ENCODE measurements at regions not wholly inside any gene's neighbourhood (a gene's known extent, or its start where the extent isn't known, plus 50 kb on each side); places are given as distances from the start of the nearest gene placed in this dataset.
"Not testable (repeated sequence)": the region's sequence is repeated elsewhere in the genome, so short reads cannot be mapped to it uniquely, and the experiment has no call there.

GRCh38 chr5:124828731-124829234, 82.3 kb upstream of the ZNF608 start:
- Histone ChIP-seq H3K27me3 (ENCODE audit: control insufficient read depth in 3 of 3, insufficient read depth in 3 of 3, low read length in 2 of 3) (no peaks in the 10 kb centered on the region), H3K9ac (ENCODE audit: insufficient read depth in 1 of 2, low read length in 2 of 2) (no peak overlapping the region), H3K4me1 (ENCODE audit: control insufficient read depth in 5 of 5, insufficient read depth in 5 of 5, low read length in 5 of 5) (peaks cover 0 to 2% (median 0%) of the 10 kb centered on the region in 5 donors), H3K4me3 (no peak overlapping the region), H3K36me3 (ENCODE audit: control insufficient read depth in 4 of 4, insufficient read depth in 4 of 4, low read length in 4 of 4) (no peaks in the 10 kb centered on the region), H3K27ac (ENCODE audit: low read depth in 1 of 2, low read length in 1 of 2) (no peak overlapping the region), H3K9me3 (ENCODE audit: control insufficient read depth in 4 of 4, insufficient read depth in 3 of 4, low read length in 3 of 4) (peaks cover 0 to 4% (median 0%) of the 10 kb centered on the region in 4 donors)
- ATAC-seq (ENCODE audit: insufficient read depth, low FRiP score) (no peak), DNase-seq (no peak)
- TF ChIP-seq CTCF (IDR thresholded peaks at IDR 0.05; ENCODE audit: control extremely low read depth, extremely low read depth): no peak
- 93 to 94% methylated on average over 2 of the region's 2 CpGs for WGBS, 2 donors

- no peak for ATAC-seq (ENCODE audit: insufficient read depth, low FRiP score)
- no peak for TF ChIP-seq CTCF (IDR thresholded peaks at IDR 0.05; ENCODE audit: control extremely low read depth, extremely low read depth)
Measured at GRCh38 chr5:124831687-124832240, 85.3 kb upstream of the ZNF608 start.

GRCh38 chr5:124832510-124832909, 86.1 kb upstream of the ZNF608 start:
- H3K9ac ChIP-seq (ENCODE audit: insufficient read depth in 1 of 2, low read length in 2 of 2): no peak overlapping the region
- H3K9me3 ChIP-seq (ENCODE audit: control insufficient read depth in 4 of 4, insufficient read depth in 3 of 4, low read length in 3 of 4): peaks cover 0 to 4% (median 0%) of the 10 kb centered on the region in 4 donors
- H3K4me3 ChIP-seq: no peak overlapping the region
- H3K36me3 ChIP-seq (ENCODE audit: control insufficient read depth in 4 of 4, insufficient read depth in 4 of 4, low read length in 4 of 4): no peaks in the 10 kb centered on the region
- no peaks in the 10 kb centered on the region for H3K27me3 ChIP-seq (ENCODE audit: control insufficient read depth in 3 of 3, insufficient read depth in 3 of 3, low read length in 2 of 3)
- DNase-seq (no peak), ATAC-seq (ENCODE audit: insufficient read depth, low FRiP score) (no peak)
- H3K27ac ChIP-seq (ENCODE audit: low read depth in 1 of 2, low read length in 1 of 2): no peak overlapping the region
- TF ChIP-seq CTCF (IDR thresholded peaks at IDR 0.05; ENCODE audit: control extremely low read depth, extremely low read depth): no peak
- no peaks in the 10 kb centered on the region for H3K4me1 ChIP-seq (ENCODE audit: control insufficient read depth in 5 of 5, insufficient read depth in 5 of 5, low read length in 5 of 5)

More at GRCh38 chr5:124831687-124832240, 85.3 kb upstream of the ZNF608 start:
- Histone ChIP-seq H3K27ac (ENCODE audit: low read depth in 1 of 2, low read length in 1 of 2) (no peak overlapping the region), H3K4me1 (ENCODE audit: control insufficient read depth in 5 of 5, insufficient read depth in 5 of 5, low read length in 5 of 5) (no peaks in the 10 kb centered on the region), H3K4me3 (no peak overlapping the region), H3K27me3 (ENCODE audit: control insufficient read depth in 3 of 3, insufficient read depth in 3 of 3, low read length in 2 of 3) (no peaks in the 10 kb centered on the region), H3K9ac (ENCODE audit: insufficient read depth in 1 of 2, low read length in 2 of 2) (no peak overlapping the region), H3K9me3 (ENCODE audit: control insufficient read depth in 4 of 4, insufficient read depth in 3 of 4, low read length in 3 of 4) (peaks cover 0 to 4% (median 0%) of the 10 kb centered on the region in 4 donors), H3K36me3 (ENCODE audit: control insufficient read depth in 4 of 4, insufficient read depth in 4 of 4, low read length in 4 of 4) (no peaks in the 10 kb centered on the region)
- no peak for DNase-seq

- not testable (repeated sequence) for ATAC-seq (ENCODE audit: insufficient read depth, low FRiP score); H3K4me1 ChIP-seq (ENCODE audit: control insufficient read depth in 5 of 5, insufficient read depth in 5 of 5, low read length in 5 of 5)
- WGBS, 2 donors: 93 to 97% methylated on average over 2 of the region's 2 CpGs
Measured at GRCh38 chr5:124836314-124836713, 89.9 kb upstream of the ZNF608 start.

More at GRCh38 chr5:124836314-124836713, 89.9 kb upstream of the ZNF608 start:
- H3K9ac ChIP-seq (ENCODE audit: insufficient read depth in 1 of 2, low read length in 2 of 2); H3K27me3 ChIP-seq (ENCODE audit: control insufficient read depth in 3 of 3, insufficient read depth in 3 of 3, low read length in 2 of 3); H3K4me3 ChIP-seq; DNase-seq; H3K9me3 ChIP-seq (ENCODE audit: control insufficient read depth in 4 of 4, insufficient read depth in 3 of 4, low read length in 3 of 4); H3K36me3 ChIP-seq (ENCODE audit: control insufficient read depth in 4 of 4, insufficient read depth in 4 of 4, low read length in 4 of 4); H3K27ac ChIP-seq (ENCODE audit: low read depth in 1 of 2, low read length in 1 of 2): not testable (repeated sequence)

All from lung (tissue), 11 donors.